HEK293T (cell line): ENCODE measurements at regions not wholly inside any gene's neighbourhood (a gene's known extent, or its start where the extent isn't known, plus 50 kb on each side); places are given as distances from the start of the nearest gene placed in this dataset.

Experiments
- BHLHE40 ChIP-seq: fragments of 450-650 bp; IDR thresholded peaks from 2 replicates; pipeline ENCODE4 v1.6.1; 2016; ENCODE audit warnings: mild to moderate bottlenecking, moderate library complexity, borderline replicate concordance
- NFRKB ChIP-seq: fragments of 450-650 bp; IDR thresholded peaks from 2 replicates; pipeline ENCODE4 v1.6.1; 2016; ENCODE audit warnings: mild to moderate bottlenecking, moderate library complexity
- SP1 ChIP-seq: fragments of 450-650 bp; IDR thresholded peaks from 2 replicates; pipeline ENCODE4 v1.6.1; 2017
- SUZ12 ChIP-seq: fragments of 450-650 bp; IDR thresholded peaks from 2 replicates; pipeline ENCODE4 v1.6.1; 2016; ENCODE audit warnings: mild to moderate bottlenecking
- ZNF384 ChIP-seq: fragments of 450-650 bp; IDR thresholded peaks from 2 replicates; pipeline ENCODE4 v1.6.1; 2016

DNA sequence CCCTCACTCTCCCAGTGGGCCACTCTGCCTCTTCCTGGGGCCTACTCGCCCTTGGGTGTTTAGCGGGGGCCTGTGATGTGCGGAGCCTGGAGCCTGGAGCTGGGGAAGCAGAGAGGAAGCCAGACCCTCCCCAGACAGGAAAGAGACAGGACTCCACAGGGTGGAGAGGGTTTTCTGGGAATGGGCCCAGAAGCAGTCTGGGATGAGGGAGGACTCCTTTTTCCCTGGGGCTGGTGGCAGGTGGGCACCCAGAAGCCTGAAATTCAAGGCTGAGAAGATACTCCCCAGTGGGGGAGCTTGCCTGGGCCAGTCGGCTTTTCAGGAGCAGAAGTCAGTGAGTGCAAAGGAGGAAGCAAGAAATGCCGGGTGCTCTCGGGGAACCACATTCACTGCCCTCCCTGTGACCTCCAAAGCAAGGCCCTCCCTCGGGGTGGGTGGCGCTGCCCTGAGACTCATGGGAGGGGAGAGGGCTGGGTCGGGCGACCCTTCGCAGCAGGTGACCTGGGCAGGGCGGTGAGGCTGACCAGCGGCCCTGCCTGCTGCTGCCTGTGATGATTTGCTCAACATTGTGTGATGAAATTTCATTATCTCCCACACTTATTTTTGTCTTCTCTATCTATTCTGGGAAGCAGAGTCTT is 1377.4 kb downstream of the BRD1 start:
- TF ChIP-seq BHLHE40 = no peak
- no peak for TF ChIP-seq SUZ12
- TF ChIP-seq NFRKB = no peak
- TF ChIP-seq ZNF384 = no peak
- TF ChIP-seq SP1 = no peak
